ENCODE measurements at regions not wholly inside any gene's neighbourhood (a gene's known extent, or its start where the extent isn't known, plus 50 kb on each side); places are given as distances from the start of the nearest gene placed in this dataset.
"Not testable (repeated sequence)": the region's sequence is repeated elsewhere in the genome, so short reads cannot be mapped to it uniquely, and the experiment has no call there.

DNA sequence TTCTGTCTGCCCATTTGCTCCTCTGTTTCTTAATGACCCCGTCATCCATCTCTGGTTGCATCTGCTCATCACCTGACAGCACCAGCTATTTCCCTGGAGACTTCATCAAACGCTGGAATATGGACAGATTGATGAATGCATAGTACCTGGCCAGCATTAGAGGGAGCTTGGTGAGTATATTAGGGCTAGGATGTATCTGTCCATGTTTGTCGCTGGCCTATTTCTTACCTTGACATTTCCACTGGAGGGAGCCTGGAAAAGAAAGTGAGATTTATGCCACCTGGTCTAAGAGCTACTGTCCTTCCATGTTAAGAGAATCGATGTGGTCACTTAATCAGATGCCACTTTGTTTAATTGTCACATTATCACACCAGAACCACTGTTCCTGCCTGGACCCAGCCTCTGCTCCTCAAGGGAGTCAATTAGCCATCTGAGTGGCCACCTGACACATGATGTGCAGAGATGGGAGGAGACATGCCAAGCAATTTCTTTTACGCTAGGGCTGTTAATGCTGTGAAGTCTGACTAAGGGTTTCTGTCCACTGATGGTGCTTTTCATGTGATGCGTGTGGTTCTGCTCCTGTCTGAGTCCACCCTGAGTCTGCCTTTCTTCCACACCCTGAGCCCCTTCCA is 75.3 kb upstream of the SFSWAP start:
- H3K4me3 ChIP-seq (ENCODE audit: low read depth, low read length) = no peak overlapping the region

DNA sequence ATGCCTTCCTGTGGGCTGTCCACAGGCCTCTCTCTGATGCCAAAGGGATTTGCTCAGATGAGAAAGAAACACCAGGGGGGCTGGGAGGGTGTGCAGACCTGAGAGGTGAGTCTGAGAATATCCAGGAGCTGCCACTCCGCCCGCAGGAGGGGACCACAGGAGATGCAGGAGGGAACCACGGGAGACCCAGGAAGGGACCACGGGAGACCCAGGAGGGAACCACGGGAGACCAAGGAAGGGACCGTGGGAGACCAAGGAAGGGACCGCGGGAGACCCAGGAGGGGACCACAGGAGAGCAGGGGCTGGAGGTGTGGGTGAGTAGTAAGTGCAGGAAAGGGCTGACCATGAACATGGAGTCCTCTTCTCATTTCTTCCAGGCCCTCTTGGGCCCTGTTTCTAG is 74.6 kb upstream of the SFSWAP start:
- no peak overlapping the region for H3K4me3 ChIP-seq (ENCODE audit: low read depth, low read length)

DNA sequence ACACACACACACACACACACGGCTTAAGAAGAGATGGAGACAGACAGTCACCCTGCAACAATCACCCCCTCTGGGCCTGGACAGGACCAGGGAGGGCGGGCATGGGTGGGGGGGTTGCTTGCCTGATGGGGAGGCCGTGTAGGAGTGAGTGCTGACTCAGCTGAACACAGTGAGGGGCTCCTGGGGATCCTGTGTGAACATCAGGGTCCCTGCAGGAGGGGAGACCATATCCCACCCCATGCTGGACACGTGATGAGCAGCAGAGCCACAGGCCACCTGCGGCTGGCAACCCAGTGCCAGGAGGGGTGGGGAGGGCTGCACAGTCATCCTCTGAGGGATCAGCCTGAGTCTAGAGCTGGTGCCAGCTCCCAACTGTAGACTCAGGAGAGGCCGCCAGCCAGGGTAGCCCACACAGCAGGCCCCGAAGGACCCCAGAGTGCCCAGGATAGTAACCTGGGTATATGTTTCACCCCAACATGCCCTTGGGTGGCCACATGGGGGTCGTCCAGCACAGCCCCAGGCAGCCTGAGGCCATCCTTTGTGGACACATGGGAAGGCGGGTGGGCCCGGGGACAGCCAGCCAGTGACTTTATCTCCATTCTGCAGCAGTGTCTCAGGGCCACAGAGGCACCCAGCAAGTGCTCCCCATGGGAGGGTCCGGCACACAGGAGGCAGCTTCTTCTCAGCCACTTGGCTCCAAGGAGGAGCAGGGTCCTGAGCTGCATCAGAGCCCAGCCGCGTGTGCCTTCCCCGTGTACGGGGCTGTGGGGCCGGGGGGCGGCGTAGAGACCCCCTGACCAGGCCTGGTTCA is 73.7 kb upstream of the SFSWAP start:
- no peak overlapping the region for H3K4me3 ChIP-seq (ENCODE audit: low read depth, low read length)

DNA sequence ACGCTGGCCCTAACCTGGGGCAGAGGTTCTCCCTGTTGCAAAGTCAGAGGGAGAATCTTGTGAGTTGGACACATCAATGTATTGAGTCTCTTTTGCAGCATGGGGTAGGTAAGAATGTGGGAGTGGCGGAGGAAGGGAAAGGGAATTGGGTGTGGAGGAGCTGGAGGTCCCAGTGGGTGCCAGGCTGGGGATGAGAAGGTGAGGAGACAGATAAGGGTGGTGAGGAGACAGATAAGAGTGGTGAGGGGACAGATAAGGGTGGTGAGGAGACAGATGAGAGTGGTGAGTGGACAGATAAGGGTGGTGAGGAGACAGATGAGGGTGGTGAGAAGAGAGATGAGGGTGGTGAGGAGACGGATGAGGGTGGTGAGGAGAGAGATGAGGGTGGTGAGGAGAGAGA is 72.9 kb upstream of the SFSWAP start:
- no peak overlapping the region for H3K4me3 ChIP-seq (ENCODE audit: low read depth, low read length)

DNA sequence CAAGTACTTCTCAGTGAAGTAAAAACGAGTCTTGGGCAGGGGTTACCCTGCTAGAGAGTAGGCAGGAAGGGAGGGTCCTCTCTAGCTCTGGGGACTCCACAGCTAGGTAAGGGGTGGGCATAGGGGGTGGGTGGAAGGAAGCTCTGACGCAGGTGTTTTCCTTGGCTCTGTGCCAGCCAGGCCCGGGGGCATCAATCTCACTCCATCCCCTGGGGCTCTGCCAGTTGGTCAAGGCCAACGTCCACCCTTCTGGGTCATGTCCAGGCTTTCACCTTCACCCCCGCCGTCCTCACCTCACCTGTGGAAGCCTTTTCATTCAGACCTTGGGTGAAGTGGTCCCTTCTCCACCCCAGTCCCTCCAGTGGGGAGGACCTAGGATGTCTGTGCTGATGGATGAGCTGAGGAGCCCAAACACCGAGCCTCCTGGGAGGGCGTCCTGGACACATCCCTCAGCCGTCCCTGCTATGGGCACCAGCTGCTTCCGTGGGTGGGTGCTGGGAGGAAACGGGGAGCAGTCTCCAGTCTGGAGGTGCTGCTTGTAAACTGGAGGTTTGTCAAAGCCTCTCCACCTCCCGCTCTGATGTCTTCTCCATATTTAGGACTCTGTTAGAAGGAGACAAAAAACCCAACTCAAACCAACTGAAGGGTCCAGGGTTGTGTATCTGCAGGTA is 71.5 kb upstream of the SFSWAP start:
- H3K4me3 ChIP-seq (ENCODE audit: low read depth, low read length) = no peak overlapping the region

DNA sequence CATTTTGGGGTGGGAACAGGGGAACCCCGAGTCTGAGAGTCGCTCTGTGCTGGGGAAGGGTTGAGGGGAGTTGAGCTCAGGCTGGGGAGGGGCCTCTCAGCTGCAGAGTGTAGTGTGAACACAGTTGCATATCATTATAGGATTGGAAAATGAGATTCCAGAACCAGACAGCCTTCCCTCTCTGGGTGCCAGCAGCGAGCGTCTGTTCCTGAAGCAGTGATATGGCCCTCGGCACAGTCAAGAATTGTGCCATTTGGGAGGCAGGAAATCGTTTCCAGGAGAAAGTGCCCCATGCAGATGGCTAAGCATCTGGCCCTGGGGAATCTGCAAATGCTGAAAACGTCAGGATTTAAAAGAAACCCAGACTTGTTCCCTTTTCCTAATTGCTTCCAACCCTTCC is 70.4 kb upstream of the SFSWAP start:
- no peak overlapping the region for H3K4me3 ChIP-seq (ENCODE audit: low read depth, low read length)

DNA sequence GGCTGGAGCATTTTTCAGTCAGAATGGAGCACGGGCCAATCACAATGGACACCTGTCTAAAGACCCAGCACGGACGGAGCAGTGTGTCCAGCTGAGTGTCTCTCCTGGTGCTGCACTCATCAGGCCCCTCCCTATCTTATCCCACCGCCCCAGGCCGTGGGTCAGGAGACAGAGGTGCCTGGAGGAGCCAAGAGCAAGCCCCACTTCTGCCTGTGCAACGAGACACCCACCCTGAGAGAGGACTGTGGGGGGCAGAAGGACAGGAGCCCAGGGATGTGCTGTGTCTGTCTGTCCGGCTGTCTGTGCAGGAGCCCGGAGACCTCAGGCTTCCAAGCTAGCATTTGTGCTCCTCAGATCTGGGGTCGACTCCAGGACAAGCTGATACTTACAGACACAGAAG is 69.6 kb upstream of the SFSWAP start:
- no peak overlapping the region for H3K4me3 ChIP-seq (ENCODE audit: low read depth, low read length)

DNA sequence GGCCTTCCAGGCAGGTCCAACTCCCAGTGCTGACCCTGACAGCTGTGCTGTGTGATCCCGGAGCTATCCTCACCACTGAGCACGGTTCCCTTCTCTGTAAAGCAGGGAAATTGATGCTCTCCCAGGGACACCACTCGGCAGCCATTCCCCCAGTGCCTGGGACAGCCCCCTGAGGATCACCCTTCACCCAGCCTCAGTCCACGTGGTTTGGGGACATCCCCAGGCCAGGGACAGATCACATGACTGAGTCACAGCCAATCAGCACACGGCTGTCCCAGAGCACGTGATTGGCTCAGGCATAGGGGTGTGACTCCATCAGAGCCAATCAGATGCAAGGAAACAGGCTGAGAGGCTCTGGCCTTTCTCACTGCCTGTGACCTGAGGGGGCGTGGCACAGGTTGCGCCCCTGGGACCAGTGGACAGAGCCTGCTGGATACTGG is 68.8 kb upstream of the SFSWAP start:
- H3K4me3 ChIP-seq (ENCODE audit: low read depth, low read length) = no peak overlapping the region

DNA sequence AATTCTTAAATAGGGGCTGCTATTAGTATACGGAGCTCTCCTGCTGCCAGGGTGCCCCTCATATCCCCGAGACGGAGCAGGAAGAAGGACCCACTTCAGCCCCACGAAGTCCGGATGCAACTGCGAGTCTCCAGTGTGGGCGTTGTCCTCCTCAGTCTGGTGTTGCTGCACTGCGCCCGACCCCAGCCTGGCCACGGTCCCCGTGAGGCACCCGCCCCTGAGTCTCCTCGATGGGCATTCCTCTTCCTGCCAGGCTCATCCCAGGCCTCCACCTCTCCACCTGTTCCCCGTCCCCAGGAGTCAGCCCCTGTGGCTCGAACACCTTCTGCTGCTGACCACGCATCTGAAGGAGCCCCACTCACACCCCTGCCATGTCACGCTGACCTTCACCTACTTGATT is 68.1 kb upstream of the SFSWAP start:
- no peak overlapping the region for H3K4me3 ChIP-seq (ENCODE audit: low read depth, low read length)

DNA sequence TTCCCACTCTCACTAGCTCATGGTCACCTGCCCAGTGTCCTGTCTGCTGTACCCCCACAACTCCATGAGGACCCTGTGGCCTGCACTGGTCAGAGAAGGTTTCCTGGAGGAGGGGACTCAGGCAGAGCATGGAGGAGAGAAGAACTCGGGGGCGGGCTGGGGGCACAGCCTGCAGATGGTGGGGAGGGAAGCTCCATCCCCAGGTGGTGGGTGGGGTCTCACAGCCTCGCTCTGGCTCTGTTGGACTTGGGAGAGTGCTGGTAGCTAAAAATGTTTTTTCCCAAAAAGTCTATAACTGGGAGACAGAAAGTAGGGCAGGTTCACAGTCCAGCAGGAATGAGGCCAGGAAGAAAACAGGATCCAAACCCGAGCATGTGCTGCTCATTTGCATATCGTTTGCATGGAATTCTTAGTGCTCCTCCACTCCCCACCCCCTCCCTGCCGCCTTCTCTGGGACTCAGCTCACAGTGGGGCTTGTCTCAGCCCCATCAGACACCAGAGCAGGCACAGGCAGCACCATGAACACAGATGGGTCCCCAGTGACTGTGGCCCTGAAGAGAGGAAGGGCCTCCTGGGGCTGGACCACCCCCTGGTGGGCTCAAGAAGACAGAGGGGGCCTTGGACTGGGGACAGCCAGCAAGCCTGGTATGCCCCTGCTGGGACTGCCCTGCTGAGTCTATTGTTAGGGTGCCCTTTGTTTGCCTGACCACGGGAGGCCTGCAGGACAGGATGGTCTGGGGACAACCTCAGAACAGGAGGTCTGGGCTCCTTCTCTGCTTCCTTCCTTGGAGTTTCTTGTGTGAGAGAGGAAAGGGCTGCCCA is 67.0 kb upstream of the SFSWAP start:
- H3K4me3 ChIP-seq (ENCODE audit: low read depth, low read length) = no peak overlapping the region

DNA sequence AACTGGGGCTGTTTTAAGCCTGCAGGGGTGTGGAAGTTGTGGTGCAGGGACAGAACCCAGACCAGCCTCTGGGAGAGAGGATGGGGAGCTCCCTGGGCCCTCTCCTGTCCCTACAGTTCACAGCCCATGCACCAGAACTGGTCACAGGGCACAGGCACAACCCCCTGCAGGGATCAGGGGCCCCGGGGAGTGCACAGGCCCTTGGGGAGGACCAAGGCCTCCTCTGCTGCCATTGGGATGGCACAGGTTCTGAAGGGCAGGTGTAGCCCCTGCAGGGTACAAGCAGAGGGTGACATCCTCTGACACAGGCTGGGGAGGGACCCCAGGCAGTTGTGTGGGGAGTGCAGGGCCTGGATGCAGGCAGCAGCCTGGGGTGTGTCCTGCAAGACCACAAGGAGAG is 66.4 kb upstream of the SFSWAP start:
- H3K4me3 ChIP-seq (ENCODE audit: low read depth, low read length) = no peak overlapping the region

DNA sequence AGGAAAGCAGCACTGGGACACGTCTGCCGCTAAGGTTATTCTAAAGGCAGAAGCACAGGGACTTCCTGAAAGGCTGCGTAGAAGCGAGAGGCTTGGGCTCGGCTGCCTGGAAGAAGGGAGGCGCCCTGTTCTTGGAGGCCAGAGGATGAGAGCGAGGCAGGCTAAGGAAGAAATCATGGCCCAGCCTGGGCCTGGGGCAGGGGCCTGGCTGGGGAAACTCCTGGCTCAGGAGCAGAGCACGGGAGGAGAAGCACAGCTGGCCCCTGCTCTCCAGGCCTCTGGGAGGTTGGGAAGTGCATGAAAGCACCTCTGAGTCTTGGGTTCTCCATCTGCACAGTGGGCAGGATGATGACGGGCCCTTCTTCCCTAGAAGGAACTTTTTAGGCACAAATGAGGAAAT is 66.0 kb upstream of the SFSWAP start:
- not testable (repeated sequence) for H3K4me3 ChIP-seq (ENCODE audit: low read depth, low read length)

DNA sequence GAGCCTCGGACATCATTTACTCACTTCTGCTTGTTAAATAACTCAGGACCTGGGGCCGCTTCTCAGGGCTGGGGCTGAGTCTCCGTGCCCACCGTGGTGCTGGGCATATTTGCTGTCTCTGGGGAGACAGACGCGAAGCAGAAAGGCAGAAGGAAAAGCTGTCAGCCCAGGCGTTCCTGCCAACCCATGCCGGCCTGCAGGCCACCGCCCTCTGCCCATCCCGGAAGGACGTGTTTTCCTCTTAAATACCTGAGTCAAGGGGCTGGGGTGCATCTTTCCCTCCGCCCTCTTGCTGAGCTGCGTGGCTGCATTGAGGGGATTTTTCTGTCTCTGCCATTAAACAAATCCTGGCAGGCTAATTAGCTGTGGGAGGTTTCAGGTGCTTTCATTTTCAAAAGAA is 65.3 kb upstream of the SFSWAP start:
- H3K4me3 ChIP-seq (ENCODE audit: low read depth, low read length) = not testable (repeated sequence)

DNA sequence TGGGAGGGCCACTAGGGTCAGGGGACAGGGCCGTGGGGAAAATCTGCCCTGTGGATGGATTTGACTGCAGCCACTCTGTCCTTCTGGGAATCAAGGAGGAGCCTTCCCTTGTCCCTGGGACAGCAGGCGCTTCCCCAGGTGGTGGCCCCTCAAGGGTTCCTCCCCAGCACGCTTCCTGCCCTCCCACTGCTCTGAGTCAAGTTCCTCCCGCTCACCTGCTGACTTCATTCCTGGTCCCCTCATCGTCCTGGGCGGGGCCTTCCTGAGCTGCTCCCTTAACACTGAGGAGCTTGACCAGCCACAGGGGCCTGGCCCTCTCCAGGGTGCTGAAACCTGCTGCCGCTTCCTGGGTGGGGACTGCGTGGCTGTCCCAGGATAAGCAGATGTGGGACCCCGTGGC is 64.4 kb upstream of the SFSWAP start:
- not testable (repeated sequence) for H3K4me3 ChIP-seq (ENCODE audit: low read depth, low read length)

DNA sequence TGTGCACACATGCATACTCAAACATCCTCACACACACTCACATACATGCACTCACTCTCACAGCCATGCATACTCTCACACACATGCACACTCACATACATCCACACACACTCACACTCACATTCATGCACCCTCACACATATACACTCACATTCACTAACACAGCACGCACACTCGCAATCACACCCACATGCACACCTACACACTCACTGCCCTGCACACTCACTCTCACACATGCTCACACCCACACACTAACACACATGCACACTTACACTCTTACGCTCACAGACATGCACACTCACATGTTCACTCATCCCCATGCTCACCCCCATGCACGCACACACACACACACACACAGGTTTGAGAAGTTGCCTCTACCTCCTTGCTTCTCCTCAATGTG is 63.2 kb upstream of the SFSWAP start:
- H3K4me3 ChIP-seq (ENCODE audit: low read depth, low read length) = no peak overlapping the region

DNA sequence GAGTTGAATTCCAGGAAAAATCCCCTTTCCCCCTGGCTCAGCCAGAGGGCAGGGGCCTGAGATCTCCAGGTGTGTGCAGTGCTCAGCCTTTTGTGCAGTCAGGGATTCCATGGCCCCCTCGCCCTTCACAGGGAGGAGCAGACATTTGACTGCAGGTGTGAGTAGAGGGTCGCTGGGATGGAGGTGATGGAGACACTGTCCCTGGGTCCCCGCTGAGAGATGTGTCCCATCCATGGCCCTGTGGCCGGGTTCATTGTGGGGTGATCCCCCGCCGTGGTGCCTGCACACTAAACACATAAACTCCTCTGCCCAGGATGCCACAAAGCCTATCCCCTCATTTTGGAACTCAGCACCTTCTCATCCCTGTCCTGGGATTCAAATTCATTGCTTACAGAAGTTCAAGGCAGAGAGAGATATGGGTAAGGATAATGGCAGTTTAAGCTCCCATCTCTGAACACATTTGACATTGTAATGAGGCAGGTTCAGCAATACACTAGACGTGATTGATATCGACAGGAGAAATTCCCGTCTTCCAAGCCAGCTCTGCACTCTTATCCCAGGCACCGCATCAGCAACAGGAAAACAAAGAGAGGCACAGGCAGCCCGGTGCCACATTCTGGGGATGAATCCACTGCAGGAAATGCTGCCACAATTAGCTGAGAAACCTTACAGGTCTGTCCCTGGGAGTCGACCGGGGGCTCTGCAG is 55.3 kb upstream of the SFSWAP start:
- H3K4me3 ChIP-seq (ENCODE audit: low read depth, low read length) = not testable (repeated sequence)

DNA sequence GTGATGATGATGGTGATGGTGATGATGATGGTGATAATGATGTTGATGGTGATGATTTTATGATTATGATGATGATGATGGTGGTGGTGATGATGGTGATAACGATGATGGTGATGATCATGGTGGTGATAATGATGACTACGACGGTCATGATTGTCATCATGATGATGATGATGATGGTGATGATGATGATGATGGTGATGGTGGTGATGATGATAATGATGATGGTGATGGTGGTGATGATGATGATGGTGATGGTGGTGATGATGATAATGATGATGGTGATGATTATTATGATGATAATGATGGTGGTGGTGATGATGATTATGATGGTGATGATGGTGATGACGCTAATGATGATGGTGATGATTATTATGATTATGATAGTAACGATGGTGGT is 54.1 kb upstream of the SFSWAP start:
- H3K4me3 ChIP-seq (ENCODE audit: low read depth, low read length) = not testable (repeated sequence)

DNA sequence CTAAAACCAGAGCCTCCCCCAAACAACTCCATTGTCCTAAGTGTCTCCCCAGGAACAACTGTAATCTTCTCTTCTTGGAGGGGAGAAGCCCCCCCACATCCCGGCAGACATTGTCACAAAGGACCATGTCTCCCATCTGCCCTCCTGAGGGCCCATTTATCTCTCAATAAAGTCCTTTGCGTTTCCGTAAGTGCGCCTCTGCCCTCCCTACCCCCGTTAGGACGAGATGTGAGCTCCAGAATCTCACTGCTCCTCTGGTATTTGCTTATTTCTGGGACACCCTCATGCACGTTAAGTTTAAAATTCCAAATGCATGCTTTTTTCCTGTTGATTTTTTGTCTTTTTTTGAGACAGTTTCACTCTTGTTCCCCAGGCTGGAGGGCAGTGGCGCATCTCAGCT is 52.3 kb upstream of the SFSWAP start:
- H3K4me3 ChIP-seq (ENCODE audit: low read depth, low read length) = not testable (repeated sequence)

DNA sequence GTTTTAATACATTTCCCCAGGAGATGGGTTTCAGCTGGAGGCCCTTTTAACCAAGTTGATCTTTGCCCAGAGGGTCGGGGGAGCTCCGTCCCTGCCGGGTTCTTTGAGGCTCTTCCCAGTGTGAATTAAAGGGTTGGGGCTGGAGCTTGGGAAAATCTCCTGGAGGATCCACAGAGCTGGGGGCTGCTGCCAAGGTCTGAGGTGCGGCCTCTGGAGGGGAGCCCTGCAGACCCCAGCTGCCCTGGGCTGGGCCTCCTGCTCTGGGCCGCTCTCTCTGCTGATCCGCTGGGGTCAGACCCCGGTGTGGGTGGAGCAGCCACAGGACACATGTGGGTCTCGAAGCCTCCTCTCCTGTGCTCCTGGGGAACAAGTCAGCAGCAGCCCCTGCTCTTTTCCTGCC is 51.4 kb upstream of the SFSWAP start:
- H3K4me3 ChIP-seq (ENCODE audit: low read depth, low read length) = not testable (repeated sequence)

DNA sequence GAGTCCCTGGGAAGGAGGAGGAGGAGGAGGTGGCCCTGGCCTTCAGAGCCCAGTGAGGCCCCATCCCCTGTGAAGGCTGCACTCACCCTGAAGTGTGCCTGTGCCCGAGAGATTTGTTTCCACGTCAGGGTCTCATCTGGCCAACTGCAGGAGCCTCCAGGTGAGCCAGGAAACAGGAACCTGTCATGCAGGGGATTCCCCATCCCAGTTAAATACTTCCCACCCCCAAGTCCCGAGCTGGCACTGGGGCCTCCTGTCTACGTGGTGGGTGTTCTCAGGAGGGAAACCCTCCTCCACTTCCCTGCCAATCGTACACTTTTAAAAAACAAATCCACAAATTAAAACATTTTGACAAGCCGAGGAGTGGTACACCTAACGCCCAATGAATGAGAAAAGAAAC is 50.9 kb upstream of the SFSWAP start:
- H3K4me3 ChIP-seq (ENCODE audit: low read depth, low read length) = not testable (repeated sequence)

DNA sequence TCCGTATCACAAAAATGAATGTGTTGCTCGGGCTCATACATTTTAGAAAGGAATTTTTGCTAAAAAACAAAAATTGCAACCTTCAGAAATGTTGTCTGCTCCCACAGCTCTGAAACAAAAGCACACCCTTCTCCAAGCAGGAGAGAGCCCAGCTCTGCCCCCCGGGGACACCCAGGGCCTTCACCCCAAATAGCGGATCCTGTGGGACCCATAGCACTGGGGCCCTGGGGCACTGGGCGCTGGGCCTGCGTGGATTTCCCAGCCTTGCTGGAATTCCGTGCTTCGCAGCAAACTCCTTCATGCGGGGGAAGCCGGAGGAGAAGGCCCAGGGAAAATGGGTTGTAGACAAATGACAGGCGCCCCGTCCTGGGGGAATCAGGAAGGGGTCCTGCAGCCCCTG is 50.5 kb upstream of the SFSWAP start:
- not testable (repeated sequence) for H3K4me3 ChIP-seq (ENCODE audit: low read depth, low read length)

All from iPS-11a (cell line).